ENCODE measurements at regions not wholly inside any gene's neighbourhood (a gene's known extent, or its start where the extent isn't known, plus 50 kb on each side); places are given as distances from the start of the nearest gene placed in this dataset.

DNA sequence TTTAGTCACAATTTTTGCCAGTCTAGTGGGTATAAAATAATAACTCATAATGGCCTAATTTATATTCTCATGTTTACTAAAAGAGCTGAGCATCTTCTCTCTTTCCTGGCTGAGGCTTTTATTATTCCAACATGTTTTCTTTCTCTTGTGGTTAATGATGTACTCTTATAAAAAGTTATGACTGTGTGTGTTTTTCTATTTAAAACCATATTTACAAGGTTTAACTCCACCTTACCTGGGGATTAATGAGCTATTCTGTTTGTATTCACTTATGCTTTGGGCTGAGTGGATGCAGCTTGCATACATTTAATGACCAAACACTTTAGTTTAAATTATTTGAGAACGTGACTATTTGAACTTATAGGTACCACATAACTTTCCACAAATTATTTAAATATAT, 1365.7 kb upstream of the SLC10A2 start:
- Histone ChIP-seq H3K9ac (ENCODE audit: low read depth, low read length, poor library complexity) (no peak overlapping the region), H3K4me2 (ENCODE audit: insufficient read depth, low read length, poor library complexity, severe bottlenecking) (no peak overlapping the region), H3K36me3 (replicated peaks in 1 of 2; ENCODE audit: control insufficient read depth in 2 of 2, insufficient read depth in 2 of 2, low read length in 2 of 2) (no peaks in the 10 kb centered on the region), H3K27me3 (ENCODE audit: control insufficient read depth in 3 of 3, insufficient read depth in 3 of 3, low read depth in 1 of 3, low read length in 3 of 3) (no peaks in the 10 kb centered on the region), H2BK5ac (ENCODE audit: low read length) (no peak overlapping the region), H3K4me1 (ENCODE audit: control insufficient read depth in 2 of 2, insufficient read depth in 1 of 2, low read depth in 1 of 2, low read length in 2 of 2) (no peaks in the 10 kb centered on the region), H3K14ac (ENCODE audit: low read length) (no peak overlapping the region), H3K4ac (ENCODE audit: low read length) (no peak overlapping the region), H2BK15ac (ENCODE audit: low read length) (no peak overlapping the region), H4K8ac (ENCODE audit: low read depth, low read length) (no peak overlapping the region), H2BK12ac (ENCODE audit: low read length) (no peak overlapping the region), H3K27ac (replicated peaks; ENCODE audit: low read length) (no peak overlapping the region), H4K91ac (ENCODE audit: low read depth, low read length, poor library complexity) (no peak overlapping the region), H3K4me3 (ENCODE audit: low read length in 2 of 2) (no peak overlapping the region), H2BK120ac (ENCODE audit: low read depth, low read length) (no peak overlapping the region), H3K9me3 (replicated peaks in 1 of 2; ENCODE audit: control insufficient read depth in 2 of 2, insufficient read depth in 1 of 2, low read depth in 1 of 2, low read length in 2 of 2) (no peaks in the 10 kb centered on the region), H3K23ac (ENCODE audit: low read depth, low read length, poor library complexity) (no peak overlapping the region), H2AK5ac (ENCODE audit: low read depth, low read length) (no peak overlapping the region), H3K18ac (ENCODE audit: low read length) (no peak overlapping the region), H3K79me1 (ENCODE audit: low read depth, low read length) (no peaks in the 10 kb centered on the region), H2AFZ (ENCODE audit: low read length) (no peak overlapping the region)
- DNase-seq (ENCODE audit: low spot score), result no peak
- no CpG with 5 or more reads among the region's 1 CpG for WGBS, 2 donors (ENCODE audit: extremely low coverage in 2 of 2, insufficient read length in 2 of 2, insufficient replicate concordance in 1 of 2)

DNA sequence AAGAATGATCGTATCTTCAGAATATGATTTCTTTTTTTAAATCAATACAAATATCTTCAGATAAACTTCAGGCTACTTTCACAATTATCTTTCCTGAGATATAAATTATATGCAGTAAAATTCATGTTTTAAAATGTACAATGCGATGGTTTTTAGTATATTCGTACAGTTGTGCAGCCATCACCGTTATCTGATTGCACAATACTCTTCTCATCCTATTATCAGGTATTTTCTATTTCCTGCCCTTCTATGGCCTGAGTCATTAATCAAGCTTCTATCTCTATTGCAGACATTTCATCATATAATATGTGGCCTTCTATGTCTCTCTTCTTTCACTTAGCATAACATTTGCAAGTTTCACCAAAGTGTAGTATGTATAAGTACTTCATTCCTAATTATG, 1360.2 kb upstream of the SLC10A2 start:
- H3K14ac ChIP-seq (ENCODE audit: low read length), result no peak overlapping the region
- no peak overlapping the region for H2AFZ ChIP-seq (ENCODE audit: low read length)
- no peak overlapping the region for H3K9ac ChIP-seq (ENCODE audit: low read depth, low read length, poor library complexity)
- no peak overlapping the region for H2AK5ac ChIP-seq (ENCODE audit: low read depth, low read length)
- no peak overlapping the region for H3K27ac ChIP-seq (replicated peaks; ENCODE audit: low read length)
- no peak overlapping the region for H4K91ac ChIP-seq (ENCODE audit: low read depth, low read length, poor library complexity)
- H3K4ac ChIP-seq (ENCODE audit: low read length), result no peak overlapping the region
- WGBS, 2 donors (ENCODE audit: extremely low coverage in 2 of 2, insufficient read length in 2 of 2, insufficient replicate concordance in 1 of 2), result no CpG with 5 or more reads among the region's 4 CpGs
- H3K18ac ChIP-seq (ENCODE audit: low read length), result no peak overlapping the region
- no peaks in the 10 kb centered on the region for H3K36me3 ChIP-seq (replicated peaks in 1 of 2; ENCODE audit: control insufficient read depth in 2 of 2, insufficient read depth in 2 of 2, low read length in 2 of 2)
- H3K79me1 ChIP-seq (ENCODE audit: low read depth, low read length), result no peaks in the 10 kb centered on the region
- no peak for DNase-seq (ENCODE audit: low spot score)
- no peak overlapping the region for H4K8ac ChIP-seq (ENCODE audit: low read depth, low read length)
- H2BK12ac ChIP-seq (ENCODE audit: low read length), result no peak overlapping the region
- no peaks in the 10 kb centered on the region for H3K9me3 ChIP-seq (replicated peaks in 1 of 2; ENCODE audit: control insufficient read depth in 2 of 2, insufficient read depth in 1 of 2, low read depth in 1 of 2, low read length in 2 of 2)
- H3K23ac ChIP-seq (ENCODE audit: low read depth, low read length, poor library complexity), result no peak overlapping the region
- no peaks in the 10 kb centered on the region for H3K4me1 ChIP-seq (ENCODE audit: control insufficient read depth in 2 of 2, insufficient read depth in 1 of 2, low read depth in 1 of 2, low read length in 2 of 2)
- no peak overlapping the region for H2BK120ac ChIP-seq (ENCODE audit: low read depth, low read length)
- H3K4me3 ChIP-seq (ENCODE audit: low read length in 2 of 2), result no peak overlapping the region
- H3K27me3 ChIP-seq (ENCODE audit: control insufficient read depth in 3 of 3, insufficient read depth in 3 of 3, low read depth in 1 of 3, low read length in 3 of 3), result no peaks in the 10 kb centered on the region
- no peak overlapping the region for H2BK15ac ChIP-seq (ENCODE audit: low read length)
- no peak overlapping the region for H3K4me2 ChIP-seq (ENCODE audit: insufficient read depth, low read length, poor library complexity, severe bottlenecking)
- no peak overlapping the region for H2BK5ac ChIP-seq (ENCODE audit: low read length)

- WGBS, 2 donors (ENCODE audit: extremely low coverage in 2 of 2, insufficient read length in 2 of 2, insufficient replicate concordance in 1 of 2), result no CpG with 5 or more reads among the region's 4 CpGs
- no peak overlapping the region for H3K27ac ChIP-seq (replicated peaks; ENCODE audit: low read length)
- no peaks in the 10 kb centered on the region for H3K79me1 ChIP-seq (ENCODE audit: low read depth, low read length)
- no peak overlapping the region for H3K23ac ChIP-seq (ENCODE audit: low read depth, low read length, poor library complexity)
- H3K14ac ChIP-seq (ENCODE audit: low read length), result no peak overlapping the region
- no peak overlapping the region for H3K4ac ChIP-seq (ENCODE audit: low read length)
- H4K8ac ChIP-seq (ENCODE audit: low read depth, low read length), result no peak overlapping the region
- no peak overlapping the region for H3K9ac ChIP-seq (ENCODE audit: low read depth, low read length, poor library complexity)
- no peak overlapping the region for H2BK12ac ChIP-seq (ENCODE audit: low read length)
- H3K18ac ChIP-seq (ENCODE audit: low read length), result no peak overlapping the region
- no peaks in the 10 kb centered on the region for H3K4me1 ChIP-seq (ENCODE audit: control insufficient read depth in 2 of 2, insufficient read depth in 1 of 2, low read depth in 1 of 2, low read length in 2 of 2)
- H3K4me3 ChIP-seq (ENCODE audit: low read length in 2 of 2), result no peak overlapping the region
- H3K27me3 ChIP-seq (ENCODE audit: control insufficient read depth in 3 of 3, insufficient read depth in 3 of 3, low read depth in 1 of 3, low read length in 3 of 3), result no peaks in the 10 kb centered on the region
- no peaks in the 10 kb centered on the region for H3K36me3 ChIP-seq (replicated peaks in 1 of 2; ENCODE audit: control insufficient read depth in 2 of 2, insufficient read depth in 2 of 2, low read length in 2 of 2)
- no peak overlapping the region for H2BK15ac ChIP-seq (ENCODE audit: low read length)
- no peak overlapping the region for H4K91ac ChIP-seq (ENCODE audit: low read depth, low read length, poor library complexity)
- H3K9me3 ChIP-seq (replicated peaks in 1 of 2; ENCODE audit: control insufficient read depth in 2 of 2, insufficient read depth in 1 of 2, low read depth in 1 of 2, low read length in 2 of 2), result no peaks in the 10 kb centered on the region
- DNase-seq (ENCODE audit: low spot score), result no peak
- H3K4me2 ChIP-seq (ENCODE audit: insufficient read depth, low read length, poor library complexity, severe bottlenecking), result no peak overlapping the region
- no peak overlapping the region for H2BK5ac ChIP-seq (ENCODE audit: low read length)
- no peak overlapping the region for H2AK5ac ChIP-seq (ENCODE audit: low read depth, low read length)
- no peak overlapping the region for H2AFZ ChIP-seq (ENCODE audit: low read length)
- H2BK120ac ChIP-seq (ENCODE audit: low read depth, low read length), result no peak overlapping the region
Measured at GRCh38 chr13:104422668-104423067, 1356.5 kb upstream of the SLC10A2 start.

DNA sequence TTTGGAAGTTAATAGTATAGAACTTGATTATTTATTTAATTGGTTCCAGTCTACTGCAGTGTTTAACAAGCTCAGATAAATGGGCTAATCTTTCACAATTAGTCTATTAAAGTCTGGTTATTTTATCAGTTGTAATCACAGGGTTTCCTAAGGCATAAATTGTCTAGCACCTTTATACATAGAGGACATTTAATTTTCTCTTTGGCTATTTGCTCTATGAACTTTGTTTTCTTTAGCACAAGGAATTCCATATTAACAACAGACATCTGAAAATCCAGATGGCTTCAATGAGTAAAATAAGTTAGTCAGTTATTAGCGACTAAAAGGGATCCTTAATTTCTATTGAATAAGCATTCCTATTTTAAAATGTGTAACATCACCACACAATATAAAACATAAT, 1350.8 kb upstream of the SLC10A2 start:
- no peak for DNase-seq (ENCODE audit: low spot score)
- Histone ChIP-seq H4K91ac (ENCODE audit: low read depth, low read length, poor library complexity) (no peak overlapping the region), H3K18ac (ENCODE audit: low read length) (no peak overlapping the region), H3K79me1 (ENCODE audit: low read depth, low read length) (no peaks in the 10 kb centered on the region), H2BK12ac (ENCODE audit: low read length) (no peak overlapping the region), H3K36me3 (replicated peaks in 1 of 2; ENCODE audit: control insufficient read depth in 2 of 2, insufficient read depth in 2 of 2, low read length in 2 of 2) (no peaks in the 10 kb centered on the region), H2BK15ac (ENCODE audit: low read length) (no peak overlapping the region), H3K4ac (ENCODE audit: low read length) (no peak overlapping the region), H3K4me3 (ENCODE audit: low read length in 2 of 2) (no peak overlapping the region), H4K8ac (ENCODE audit: low read depth, low read length) (no peak overlapping the region), H3K14ac (ENCODE audit: low read length) (no peak overlapping the region), H3K27me3 (ENCODE audit: control insufficient read depth in 3 of 3, insufficient read depth in 3 of 3, low read depth in 1 of 3, low read length in 3 of 3) (no peaks in the 10 kb centered on the region), H3K27ac (replicated peaks; ENCODE audit: low read length) (no peak overlapping the region), H3K23ac (ENCODE audit: low read depth, low read length, poor library complexity) (no peak overlapping the region), H2AK5ac (ENCODE audit: low read depth, low read length) (no peak overlapping the region), H3K4me2 (ENCODE audit: insufficient read depth, low read length, poor library complexity, severe bottlenecking) (no peak overlapping the region), H3K9me3 (replicated peaks in 1 of 2; ENCODE audit: control insufficient read depth in 2 of 2, insufficient read depth in 1 of 2, low read depth in 1 of 2, low read length in 2 of 2) (no peaks in the 10 kb centered on the region), H3K9ac (ENCODE audit: low read depth, low read length, poor library complexity) (no peak overlapping the region), H2AFZ (ENCODE audit: low read length) (no peak overlapping the region), H2BK5ac (ENCODE audit: low read length) (no peak overlapping the region), H2BK120ac (ENCODE audit: low read depth, low read length) (no peak overlapping the region), H3K4me1 (ENCODE audit: control insufficient read depth in 2 of 2, insufficient read depth in 1 of 2, low read depth in 1 of 2, low read length in 2 of 2) (no peaks in the 10 kb centered on the region)
- no CpG with 5 or more reads among the region's 1 CpG for WGBS, 2 donors (ENCODE audit: extremely low coverage in 2 of 2, insufficient read length in 2 of 2, insufficient replicate concordance in 1 of 2)

Measured in neuronal stem cell (in vitro differentiated cells).